HG02943 (cell line): ENCODE measurements at regions not wholly inside any gene's neighbourhood (a gene's known extent, or its start where the extent isn't known, plus 50 kb on each side); places are given as distances from the start of the nearest gene placed in this dataset.
"Not testable (repeated sequence)": the region's sequence is repeated elsewhere in the genome, so short reads cannot be mapped to it uniquely, and the experiment has no call there.

Experiments used
- ATAC-seq: cut with Tn5 transposase; IDR thresholded peaks from one replicate; pipeline ENCODE4 v1.9.1; 2021; ENCODE audit warnings: mild to moderate bottlenecking, low read depth, moderate library complexity; ENCODE audit not compliant: unreplicated experiment

DNA sequence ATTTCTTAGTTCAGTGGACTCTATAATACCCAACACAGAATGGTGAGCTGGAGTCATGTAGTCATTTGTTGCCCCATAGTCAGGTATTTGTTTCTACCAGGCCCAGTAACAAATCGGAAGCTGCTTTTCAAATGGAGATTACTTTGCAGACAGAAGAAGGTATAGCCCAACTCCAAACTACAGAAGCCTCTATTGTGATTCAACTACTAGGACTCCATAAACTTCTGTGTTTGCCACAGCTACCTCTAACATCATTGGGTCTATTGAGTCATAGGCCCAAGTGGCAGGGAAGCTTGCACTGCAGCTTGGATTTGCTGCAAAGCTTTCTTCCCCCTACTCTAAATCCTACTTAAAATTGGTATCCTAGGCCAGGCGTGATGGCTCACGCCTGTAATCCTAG lies 148.8 kb upstream of the STK26 start:
- no peak for ATAC-seq

DNA sequence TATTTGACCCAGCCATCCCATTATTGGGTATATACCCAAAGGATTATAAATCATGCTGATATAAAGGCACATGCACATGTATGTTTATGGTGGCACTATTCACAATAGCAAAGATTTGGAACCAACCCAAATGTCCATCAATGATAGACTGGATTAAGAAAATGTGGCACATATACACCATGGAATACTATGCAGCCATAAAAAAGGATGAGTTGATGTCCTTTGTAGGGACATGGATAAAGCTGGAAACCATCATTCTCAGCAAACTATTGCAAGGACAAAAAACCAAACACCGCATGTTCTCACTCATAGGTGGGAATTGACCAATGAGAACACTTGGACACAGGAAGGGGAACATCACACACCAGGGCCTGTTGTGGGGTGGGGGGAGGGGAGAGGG lies 147.3 kb upstream of the STK26 start:
- ATAC-seq = not testable (repeated sequence)

DNA sequence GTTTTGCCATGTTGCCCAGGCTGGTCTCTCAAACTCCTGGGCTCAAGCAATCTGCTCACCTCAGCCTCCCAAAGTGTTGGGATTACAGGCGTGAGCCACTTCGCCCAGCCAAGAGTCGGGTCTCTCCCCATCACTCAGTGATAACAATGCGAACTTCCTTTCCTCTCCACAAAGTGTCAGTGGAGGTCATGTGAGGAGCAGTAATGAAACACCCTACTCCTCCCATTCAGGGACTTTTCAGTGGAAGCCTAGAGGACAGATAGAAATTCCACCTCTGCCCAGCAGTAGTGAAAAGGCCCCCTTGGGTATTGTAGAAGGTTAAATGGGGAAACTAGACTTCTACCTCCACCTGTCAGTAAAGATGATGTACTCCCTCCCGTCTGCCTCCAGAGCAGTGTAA lies 141.9 kb upstream of the STK26 start:
- ATAC-seq = no peak

DNA sequence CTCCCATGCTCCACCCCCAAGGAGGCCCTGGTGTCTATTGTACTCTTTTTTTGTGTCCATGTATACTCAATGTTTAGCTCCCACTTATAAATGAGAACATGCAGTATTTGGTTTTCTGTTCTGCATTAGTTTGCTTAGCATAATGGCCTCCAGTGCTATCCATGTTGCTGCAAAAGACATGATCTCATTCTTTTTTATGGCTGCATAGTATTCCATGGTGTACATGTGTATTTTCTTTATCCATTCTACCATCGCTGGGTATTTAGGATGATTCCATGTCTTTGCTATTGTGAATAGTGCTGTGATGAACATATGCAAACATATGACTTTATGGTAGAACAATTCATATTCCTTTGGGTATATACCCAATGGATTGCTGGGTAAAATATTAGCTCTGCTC lies 138.1 kb upstream of the STK26 start:
- not testable (repeated sequence) for ATAC-seq

DNA sequence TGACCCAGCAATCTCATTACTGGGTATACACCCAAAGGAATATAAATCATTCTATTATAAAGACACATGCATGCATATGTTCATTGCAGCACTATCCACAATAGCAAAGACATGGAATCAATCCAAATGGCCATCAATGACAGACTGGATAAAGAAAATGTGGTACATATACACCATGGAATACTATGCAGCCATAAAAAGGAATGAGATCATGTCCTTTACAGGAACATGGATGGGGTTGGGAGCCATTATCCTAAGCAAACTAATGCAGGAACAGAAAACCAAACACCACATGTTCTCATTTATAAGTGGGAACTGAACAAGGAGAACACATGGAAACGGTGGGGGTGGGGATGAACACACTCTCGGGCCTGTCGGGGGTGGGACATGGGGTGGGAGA lies 129.2 kb upstream of the STK26 start:
- ATAC-seq = not testable (repeated sequence)

DNA sequence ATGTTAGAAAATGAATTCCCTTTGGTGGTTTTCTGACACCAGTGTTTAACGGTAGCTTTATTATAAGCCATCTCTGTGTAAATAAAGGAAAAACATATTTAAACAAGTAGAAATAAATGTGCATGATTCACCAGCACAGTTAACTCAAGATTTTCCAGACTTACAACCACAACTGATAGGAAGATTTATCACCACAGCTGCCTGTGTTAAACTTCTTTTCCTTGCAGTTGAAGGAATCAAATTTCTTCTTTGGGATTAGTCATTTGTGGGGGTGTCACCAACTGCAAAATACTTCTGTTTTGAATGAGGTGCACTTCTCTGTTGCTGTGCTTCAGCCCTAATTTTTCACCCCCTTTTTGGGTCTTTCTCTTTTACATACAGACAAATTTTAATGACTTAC lies 128.1 kb upstream of the STK26 start:
- ATAC-seq = no peak

DNA sequence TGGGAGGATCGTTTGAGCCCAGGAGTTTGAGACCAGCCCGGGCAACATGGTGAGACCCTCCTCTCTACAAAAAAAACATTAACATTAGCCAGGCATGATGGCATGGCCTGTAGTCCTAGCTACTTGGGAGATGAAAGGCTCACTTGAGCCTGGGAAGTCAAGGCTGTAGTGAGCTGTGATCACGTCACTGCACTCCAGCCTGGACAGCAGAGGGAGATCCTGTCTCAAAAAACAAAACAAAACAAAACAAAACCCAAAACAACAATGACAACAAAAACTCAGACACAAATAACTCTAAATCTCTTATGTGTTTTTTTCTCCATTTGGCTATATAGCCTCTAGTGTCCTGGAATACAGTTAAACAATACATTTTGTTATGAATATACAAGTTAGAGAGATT lies 127.3 kb upstream of the STK26 start:
- no peak for ATAC-seq

DNA sequence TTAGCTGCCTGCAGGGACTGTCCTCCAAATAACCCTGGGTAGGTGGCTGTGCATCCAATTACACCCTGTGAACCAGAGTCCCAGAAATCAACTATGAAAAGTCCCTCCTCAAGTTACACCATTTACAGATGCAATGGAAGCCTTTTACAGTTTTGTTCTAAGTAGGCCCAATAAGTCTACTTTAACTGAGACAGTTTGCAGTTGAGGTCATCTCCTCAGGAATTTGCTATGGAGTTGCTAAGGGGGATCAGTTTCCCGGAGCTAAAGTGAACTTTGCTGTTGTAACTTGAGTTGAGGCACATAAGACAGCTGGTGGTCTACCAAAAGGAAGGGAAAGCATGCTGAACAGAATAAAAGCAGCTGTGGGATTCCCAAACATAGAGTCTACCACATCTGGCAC lies 121.6 kb upstream of the STK26 start:
- ATAC-seq = no peak

DNA sequence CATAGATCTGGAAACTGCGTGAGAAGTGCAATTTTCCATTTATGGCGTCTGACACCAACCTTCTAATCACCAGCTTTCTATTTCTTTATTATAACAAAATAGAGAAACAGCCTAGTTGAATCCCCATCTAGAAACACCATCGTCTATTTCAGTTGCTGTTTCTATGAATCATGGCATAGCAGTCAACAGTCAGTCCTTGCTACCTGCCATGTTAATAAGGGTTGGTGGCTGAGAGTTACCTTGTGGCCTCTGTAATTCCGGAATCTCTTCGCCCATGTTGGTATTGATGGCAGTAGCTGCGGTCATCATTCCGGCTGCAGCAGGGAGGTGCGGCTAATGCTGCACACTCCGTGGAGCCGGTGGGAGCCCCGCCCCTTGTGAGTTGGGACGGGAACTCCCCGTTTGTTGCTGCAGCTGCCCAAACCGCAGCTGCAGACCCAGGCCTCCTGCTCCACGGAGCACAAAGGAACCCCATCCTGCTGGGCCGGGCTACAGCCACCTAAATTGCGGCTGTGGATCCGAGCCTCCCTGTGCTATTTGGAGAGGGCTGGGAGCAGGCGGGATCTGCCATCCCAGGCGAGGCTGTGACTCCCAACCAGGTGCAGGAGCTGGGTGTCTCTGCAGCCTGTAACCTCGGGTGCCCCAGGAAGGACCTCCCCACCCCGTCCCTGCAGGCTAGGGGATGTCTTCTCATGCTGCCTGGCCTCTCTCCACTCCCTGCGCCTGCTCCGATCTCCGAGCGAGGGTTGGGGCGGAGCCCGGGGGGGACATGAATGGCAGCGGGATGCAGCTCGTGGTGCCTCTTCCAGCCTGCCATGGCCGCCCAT lies 115.4 kb upstream of the STK26 start:
- ATAC-seq = no peak

DNA sequence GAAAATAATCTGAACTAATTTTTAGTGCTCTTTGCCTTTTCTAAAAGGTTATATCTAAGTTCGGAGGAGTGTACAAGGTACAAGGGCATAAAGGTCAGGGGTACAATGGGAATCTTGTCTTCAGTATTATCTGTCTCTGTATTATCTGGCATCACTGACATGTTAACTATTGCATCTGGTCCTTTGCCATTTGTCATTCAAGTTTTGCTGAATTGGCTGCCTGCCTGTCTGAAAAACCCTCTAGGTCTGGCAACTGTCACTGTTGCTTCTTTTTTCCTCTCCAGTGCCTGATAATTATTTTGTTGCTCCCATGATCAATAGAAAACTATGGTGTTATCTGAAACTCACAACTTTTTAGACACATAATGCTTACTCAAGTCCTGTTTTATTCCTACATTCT lies 112.5 kb upstream of the STK26 start:
- ATAC-seq = no peak

DNA sequence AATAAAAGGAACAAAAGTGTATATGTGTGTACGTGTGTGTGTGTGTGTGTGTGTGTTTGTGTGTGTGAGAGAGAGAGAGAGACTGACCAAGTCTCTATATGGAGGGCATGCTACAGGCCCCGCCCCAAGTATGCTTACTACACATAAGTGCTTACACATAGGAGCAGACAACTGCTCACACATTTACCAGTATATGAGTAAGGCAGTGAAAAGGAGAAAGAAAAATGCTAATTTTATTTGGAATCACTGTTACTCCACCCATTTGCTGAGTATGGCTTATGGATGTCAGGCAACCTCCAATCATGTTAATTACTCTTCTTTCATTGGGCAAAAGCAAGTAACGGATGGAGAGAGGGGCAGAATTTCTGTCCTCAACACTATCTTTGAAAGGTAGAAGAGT lies 107.6 kb upstream of the STK26 start:
- no peak for ATAC-seq

DNA sequence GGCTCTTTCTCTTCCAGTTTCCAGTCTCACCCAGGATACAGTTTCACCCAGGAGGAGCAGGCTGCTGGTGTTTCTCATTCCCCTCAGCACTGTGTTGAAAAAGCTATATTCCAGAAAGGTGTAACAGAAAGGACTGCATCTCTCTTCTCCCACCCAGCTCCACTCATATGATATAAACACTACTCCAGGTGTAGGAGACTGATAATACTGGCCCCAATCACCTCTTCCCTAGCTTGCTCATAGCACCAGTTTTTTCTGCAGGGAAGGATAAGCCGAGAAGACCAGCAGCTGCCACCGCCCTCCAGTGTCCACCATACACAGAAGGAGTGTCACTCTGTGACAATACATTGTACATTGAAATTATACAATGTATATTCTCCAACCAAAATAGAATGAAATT lies 105.5 kb upstream of the STK26 start:
- no peak for ATAC-seq

DNA sequence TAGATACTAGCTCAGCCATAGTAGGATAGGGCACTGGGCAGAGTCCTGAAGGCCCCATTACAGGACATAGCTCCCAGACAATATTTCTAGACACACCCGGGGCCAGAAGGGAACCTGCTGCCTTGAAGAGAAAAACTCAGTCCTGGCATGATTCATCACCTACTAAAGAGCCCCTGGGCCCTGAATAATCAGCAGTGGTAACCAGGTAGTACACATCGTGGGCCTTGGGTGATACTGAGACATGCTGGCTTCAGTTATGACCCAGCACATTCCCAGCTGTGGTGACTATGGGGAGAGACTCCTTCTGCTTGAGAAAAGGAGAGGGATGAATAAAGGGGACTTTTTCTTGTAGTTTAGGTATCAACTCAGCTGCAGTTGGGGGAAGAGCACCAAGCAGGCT lies 104.3 kb upstream of the STK26 start:
- no peak for ATAC-seq

DNA sequence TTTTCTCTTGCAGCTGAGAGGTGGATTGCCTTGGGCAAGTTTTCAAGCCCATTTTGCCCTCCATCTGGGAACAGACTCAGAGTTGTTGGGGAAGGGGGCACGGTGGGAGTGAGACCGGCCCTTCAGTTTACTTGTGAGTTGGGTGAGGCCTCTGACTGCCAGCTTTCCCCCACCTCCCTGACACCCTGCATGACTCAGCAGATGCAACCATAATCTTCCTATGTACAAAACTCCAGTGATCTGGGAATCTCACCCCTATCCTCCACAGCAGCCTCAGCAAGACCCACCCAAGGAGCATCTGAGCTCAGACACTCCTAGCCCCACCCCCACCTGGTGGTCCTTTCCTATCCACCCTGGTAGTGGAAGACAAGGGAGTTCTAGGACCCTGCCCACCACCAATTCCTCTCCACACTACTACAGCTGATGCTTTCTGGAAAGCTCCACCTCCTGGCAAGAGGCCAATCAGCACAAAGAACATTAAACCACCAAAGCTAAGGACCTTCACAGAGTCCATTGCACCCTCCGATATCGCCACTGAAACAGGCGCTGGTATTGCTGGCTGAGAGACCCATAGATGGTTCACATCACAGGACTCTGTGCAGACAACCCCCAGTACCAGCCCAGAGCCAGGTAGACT lies 99.4 kb upstream of the STK26 start:
- no peak for ATAC-seq

DNA sequence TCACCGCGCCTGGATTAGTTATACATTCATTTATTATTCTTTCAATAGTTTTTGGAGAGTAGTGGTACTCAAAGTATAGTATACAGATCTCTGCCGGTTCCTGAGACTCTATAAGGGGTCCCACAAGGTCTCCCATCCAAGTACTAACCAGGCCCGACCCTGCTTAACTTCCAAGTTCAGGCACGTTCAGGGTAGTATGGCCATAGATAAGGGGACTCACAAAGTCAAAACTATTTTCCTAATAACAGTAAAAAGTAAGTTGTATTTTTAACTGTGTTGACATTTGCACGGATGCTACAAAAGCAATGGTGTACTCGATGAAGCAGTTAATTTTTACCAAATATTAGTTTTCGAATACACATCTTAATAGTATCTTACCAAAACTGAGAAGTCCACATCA lies 84.4 kb upstream of the STK26 start:
- ATAC-seq = no peak

DNA sequence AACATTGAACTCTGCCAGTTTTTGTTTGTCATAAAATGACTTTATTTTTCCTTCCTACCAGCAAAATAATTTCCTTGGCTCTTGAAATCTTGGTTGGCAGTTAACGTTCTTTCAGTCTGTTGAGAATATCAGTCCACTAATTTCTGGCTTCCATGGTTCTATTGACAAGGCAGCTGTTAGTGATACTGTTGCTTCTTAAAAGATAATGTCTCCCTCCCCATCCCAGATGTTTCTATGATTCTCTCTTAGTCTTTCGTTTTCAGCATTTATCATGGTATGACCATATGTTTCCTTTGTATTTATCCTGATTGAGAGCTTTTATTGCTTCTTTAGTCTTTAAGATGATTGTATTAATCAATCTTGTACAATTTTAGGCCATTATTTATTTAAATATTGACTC lies 81.1 kb upstream of the STK26 start:
- ATAC-seq = no peak

DNA sequence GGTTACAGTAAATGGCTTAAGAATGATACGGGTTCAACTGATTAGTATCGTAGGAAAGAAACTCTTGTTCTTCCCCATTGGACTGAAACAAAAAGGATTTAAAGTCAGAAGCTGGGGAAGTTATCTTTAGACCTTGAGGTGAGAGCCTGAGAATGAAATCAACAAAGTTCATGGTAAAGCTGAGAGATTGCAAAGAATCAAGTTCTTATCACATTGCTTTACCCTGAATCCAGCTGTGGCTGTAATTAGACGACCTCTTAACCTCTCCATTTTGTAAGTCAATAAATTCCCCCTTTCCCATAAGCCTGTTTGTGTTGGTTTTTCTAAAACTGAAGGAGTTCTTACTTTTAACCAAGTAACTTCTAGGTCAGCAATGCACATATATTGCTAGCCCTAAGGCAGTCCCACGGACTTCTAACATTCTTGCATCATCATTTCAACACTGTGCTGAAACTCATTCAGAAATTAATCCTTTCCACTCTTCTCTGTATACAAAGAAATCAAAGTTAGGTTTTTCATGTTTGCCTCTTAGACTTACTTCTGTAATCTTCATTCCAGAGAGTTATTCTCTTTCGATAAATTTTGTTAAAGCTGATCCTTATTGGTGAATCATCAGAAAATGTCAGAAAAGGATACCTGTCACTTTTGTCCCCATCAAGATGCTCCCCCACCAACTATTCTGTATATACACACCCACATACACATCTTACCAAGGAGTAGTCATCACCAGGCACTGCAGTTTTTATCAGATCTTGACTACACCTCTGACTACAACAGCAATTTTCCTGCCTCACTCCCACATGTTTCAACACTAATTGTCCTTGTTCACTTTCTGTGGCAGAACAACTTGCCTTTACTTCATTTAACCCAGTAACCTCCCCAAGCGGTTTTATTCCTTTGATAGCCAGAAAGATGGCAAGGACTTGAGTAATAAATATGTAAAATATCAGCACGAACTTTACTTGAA lies 77.9 kb upstream of the STK26 start:
- ATAC-seq = no peak

DNA sequence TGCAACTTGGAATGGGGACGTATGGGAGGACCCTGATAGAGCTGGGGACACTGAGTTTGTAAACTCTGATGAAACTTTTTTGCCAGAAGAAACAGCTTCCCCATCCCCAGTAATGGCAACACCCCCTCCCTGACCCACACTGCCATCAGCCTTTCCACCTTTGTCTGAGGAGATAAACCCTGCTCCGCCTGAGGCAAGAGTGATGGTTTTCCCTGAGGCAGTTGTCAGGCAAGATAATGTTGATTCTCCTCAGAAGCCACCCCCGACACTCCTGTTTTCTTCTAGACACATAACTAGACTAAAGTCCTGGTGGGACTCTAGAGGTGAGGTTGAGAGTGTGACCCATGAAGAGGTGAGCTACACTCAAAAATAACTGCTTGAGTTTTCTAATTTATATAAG lies 71.9 kb upstream of the STK26 start:
- ATAC-seq = no peak

DNA sequence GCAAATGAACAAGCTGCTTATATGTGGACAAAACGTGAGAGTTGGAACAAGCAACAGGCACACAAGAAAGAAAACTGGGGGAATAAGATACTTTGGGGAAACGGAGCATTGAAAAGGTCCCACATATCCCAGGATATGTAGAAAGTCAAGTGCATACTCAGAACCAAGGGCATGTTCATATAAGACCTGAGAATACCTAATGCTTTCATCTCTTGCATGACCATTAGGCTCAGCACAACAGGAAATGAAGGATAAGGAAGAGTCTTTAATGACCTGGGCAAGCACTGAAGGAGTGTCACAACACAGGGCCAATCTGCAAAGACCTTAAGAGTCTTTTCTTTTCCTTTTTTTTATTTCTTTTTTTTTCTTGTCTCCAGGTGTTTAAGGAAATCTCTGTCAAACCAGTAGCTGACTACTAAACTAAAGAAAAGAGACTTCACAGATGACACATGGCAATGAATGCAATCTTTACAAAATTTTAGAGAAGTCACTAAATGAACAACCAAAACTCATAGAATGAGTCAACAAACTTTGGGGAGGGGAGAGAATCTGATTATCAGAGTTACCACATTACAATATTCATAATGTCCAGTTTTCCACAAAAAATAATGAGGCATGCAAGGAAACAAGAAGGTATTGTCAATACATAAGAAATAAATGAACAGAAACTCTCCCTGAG lies 67.9 kb upstream of the STK26 start:
- no peak for ATAC-seq

DNA sequence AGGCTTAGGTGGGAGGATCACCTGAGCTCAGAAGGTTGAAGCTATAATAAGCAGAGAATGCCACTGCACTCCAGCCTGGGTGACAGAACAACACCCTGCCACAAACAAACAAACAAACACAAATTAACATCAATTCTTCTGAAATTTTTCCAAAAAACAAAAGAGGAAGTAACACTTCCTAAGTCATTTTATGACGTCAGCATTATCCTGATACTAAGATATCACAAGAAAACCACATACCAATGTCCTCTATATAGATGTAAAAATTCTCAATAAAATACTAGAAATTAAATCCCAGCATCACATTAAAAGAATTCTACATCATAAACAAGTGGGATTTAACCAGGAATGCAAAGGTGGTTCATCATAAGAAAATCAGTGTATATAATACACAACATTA lies 64.4 kb upstream of the STK26 start:
- no peak for ATAC-seq

DNA sequence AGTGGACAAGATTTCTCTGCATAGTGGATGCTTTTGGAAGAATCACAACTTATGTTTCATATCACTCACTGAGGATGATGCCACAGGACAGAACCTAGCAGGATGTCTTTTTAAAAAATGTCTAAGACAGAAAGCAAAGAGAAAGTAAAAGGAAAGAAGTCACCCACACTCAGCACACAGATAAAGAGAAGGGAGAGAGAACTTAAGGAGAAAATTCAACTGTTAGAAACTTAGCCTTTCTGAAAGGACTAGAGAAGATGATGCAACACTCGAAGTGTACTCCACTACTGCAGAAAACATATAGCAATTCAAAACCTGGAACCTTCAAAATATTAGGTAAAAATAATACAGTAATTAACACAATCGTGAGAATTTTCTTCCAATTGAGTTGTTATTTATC lies 52.8 kb upstream of the STK26 start:
- ATAC-seq = no peak
